CD4-positive, alpha-beta T cell treated with Interleukin-2 at 100 ng/mL for 4 hours (primary cell): ENCODE measurements at regions not wholly inside any gene's neighbourhood (a gene's known extent, or its start where the extent isn't known, plus 50 kb on each side); places are given as distances from the start of the nearest gene placed in this dataset.

ENCODE experiments used
- DNase-seq: peaks from one replicate; pipeline ENCODE4 v3.0.0-alpha.2; 2020; ENCODE audit warnings: low spot score

DNA sequence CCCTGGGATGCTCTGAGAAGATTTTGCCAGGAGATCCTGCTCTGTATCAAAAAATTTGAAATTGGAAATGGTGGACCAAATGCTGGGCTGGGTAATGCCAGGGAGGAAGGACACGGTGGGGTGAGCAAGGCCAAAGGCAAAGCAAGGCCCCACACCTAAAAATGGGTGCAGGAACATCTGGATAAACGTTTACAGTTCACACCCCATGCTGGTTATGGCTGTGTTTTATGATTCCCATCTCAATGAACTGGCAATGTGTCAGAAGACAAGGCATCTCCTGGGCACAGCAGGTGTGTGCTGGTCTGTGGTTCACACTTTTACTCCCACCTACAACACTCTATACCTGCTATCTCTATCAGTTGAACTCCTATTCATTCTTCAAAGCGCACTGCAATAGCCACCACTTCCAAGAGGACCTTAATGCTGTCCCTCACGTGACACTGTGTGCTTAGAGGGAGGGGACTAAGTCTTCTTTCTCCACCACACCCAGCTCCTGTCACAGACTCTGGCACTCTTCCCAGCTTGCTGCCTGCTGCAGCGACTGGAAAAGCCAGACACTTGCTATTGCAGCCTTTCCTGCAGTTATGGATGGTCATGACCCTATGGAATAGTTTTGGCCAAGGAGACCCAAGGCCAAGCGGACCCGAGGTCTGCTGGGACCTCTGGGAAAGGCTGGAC lies 277.5 kb downstream of the CTTN start:
- no peak for DNase-seq

DNA sequence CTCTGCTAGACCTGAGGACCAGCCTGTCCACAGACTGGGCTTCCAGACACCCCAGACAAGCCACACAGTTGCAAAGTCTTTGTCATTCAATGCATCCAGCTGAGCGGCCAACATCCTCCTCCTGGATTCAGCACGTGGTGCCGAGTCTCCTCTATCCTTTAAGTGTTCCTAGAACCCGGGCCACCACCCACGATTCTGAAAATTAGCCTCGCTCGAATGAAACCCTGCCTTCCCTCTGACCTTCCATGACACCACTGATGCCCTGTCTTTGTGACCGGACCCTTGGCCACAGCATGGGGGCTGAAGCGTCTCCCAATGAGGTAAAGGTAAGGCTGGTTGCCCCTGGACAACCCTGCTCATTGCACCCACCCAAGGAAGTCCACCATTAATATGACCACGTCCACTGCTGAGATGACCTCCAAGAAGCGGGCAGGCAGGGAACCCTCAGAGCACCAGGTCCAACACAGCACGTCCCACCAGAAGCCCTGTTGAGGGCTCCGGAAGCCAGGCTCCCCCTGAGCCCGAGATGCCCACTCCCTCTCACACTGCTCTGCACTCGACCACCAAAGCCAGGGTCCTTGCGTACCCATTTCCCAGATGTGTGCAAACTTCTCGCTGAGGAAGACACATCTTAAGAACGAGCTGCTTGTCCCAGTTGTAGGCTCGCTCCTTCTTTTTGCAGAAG lies 279.0 kb downstream of the CTTN start:
- no peak for DNase-seq

DNA sequence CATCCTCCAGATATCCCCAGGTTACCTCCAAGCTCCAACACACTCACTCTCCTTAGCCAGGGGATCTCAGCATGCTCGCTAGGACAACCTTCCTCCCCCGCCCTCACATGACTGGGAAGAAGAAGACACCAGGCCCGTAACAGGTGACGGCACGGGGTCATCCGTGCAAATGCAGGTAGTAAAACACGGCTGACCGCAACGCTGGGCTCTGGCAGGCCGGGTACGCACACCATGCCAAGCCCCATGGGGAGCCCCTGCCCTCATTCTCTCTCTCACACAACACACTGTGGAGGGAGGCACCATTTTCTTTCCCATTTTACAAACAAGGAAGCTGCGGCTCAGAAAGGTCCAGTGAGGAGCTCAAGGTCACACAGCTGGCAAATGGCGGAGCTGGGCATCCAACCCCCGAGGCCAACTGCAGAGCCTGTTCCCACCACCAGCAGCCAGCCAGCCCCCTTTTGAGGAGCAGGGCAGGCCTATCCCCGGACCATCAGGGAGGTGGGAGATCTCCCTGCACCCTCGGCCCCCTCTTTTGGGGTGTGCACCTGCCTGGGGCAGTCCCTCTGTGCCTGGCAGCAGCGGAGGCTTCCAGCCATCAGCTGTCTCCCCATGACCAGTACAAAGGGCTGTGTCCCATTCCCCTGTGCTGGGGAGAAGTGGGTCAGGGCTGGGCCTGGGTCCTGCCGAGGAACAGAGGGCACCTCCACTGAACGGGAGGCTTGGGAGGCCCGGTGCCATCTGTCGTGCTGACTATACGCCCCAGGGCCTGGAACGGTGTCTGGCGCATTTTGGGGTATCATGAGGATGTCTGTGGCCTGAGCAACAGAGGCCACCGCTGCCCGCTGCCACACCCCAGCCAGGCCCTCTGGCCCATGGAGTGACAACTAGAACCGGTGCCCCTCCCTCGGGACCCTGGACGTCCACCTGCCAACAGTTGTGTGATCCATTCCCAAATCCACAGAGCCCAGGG lies 280.9 kb downstream of the CTTN start:
- no peak for DNase-seq

DNA sequence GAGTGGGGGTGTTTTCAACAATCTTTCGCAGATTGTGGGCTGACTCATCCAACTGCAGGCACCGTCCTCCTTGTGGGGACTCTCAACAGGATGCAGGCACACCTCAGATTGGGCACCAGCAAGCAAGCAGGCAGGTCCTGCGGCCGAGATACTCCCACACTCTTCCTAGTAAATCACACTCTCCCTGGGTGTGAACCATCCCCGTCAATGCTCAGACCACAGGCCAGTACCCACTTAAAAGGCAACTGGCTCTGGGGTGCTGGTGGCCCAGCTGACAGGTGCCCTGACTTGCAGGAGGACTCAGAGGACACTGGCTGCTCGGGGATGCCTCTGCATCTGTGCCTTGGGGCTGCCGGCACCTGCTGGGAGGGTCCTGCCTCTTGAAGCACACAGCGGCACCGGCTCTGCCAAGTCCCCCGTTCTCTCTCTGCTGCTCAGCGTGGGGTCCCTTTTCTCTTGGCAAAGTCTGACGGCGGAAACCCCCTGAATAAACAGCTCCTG lies 282.5 kb downstream of the CTTN start:
- no peak for DNase-seq

- DNase-seq = no peak
These were observed 283.7 kb downstream of the CTTN start for GRCh38 chr11:70682056-70682455.

DNA sequence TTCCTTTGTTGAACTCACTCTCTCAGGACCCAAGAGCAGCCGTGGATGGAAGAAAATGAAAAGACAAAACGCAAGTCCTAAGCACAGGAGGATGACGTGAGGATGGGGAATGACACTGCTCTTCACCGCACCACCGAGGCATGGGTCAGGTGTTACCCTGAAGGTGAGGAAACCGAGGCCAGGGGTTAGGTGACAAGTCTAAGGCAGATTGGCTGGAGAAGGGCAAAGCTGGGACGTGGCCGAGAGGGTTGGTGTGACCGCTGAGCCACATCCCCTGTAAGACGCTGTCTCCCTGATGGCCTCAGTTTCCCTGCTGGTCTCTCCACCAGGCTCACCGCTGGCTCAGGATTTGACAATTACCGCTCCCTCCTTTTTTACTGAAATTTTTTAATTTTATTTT lies 284.4 kb downstream of the CTTN start:
- no peak for DNase-seq

- DNase-seq = no peak
These were observed 289.4 kb downstream of the CTTN start for GRCh38 chr11:70687716-70688115.

DNA sequence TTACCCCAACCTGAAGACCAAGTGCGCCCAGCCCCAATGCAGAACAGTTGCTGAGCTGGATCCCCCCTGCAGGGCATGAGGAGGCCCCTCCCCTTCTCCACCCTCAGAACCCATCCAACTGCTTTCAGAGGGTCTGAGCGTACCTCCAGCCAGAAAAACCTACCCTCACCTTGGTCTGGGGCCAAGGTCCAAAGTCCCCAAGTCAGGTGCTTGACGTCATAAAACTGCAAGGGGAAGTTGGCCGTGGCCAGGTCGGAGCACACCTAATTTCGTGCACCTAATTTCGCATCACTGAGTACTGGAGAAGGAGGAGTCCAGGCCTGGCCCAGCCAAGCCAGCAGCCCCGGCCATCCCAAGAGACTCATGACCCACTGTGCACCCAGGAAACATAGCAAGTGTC lies 289.8 kb downstream of the CTTN start:
- DNase-seq = no peak

GRCh38 chr11:70689764-70690163 lies 291.4 kb downstream of the CTTN start:
- no peak for DNase-seq

DNA sequence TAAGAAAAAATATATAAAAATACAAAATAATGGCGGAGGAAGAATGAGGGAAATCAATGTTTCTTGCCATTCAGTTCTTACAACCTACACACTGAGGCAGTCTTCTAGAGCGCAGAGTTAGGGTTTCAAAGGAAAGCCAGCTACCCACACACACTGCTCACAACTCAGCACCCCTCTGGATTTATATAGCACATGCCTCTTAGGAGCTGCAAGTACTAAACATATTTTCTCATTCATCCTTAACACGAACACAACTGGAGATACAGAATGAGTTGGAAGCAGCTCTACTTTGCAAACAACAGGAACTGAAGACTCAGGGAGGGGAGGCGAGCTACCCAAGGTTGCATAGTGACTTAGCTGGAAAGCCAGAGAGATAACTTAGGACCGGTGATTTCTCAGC lies 293.8 kb downstream of the CTTN start:
- no peak for DNase-seq

- DNase-seq = no peak
These were observed 296.0 kb downstream of the CTTN start for GRCh38 chr11:70694371-70694770.

DNA sequence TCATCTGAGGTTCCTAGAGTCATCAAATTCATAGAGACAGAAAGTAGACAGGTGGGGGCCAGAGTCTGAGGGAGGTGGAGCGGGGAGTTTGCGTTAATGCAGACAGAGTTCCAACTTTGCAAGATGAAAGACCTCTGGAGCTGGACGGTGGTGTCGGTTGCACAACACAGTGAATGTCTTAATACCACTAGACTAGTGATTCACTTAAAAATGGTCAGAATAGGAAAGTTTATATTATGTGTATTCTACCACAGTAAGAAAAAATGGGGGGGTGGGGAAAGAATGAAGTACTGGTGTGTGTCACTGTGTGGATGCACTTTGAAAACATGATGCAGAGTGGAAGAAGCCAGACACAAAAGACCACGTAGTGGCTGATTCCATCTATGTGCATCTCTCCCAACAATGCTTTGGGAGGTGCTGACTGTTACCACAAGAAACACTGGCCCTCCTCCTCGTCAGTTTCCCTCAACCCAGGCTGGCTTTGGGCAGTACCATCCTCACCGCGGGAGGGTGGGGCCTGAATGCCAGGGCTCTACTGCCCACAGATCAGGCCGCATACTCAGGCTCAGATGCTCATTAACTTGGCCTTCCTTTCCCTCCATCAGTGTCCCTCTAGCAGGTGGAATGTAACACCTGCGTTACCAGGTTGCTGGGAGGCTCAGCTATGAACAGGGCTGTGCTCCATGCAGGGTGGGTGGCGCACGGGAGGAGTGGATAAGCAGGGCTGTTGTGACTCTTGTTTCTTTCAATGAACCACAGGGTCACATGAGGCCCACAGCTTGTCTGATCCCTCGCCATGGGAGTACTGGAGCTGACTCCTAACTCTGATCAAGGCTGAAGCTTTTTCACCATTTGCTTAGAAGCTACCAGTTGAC lies 297.0 kb downstream of the CTTN start:
- DNase-seq = no peak

GRCh38 chr11:70696076-70696475 lies 297.7 kb downstream of the CTTN start:
- DNase-seq = no peak

GRCh38 chr11:70696564-70696963 lies 298.2 kb downstream of the CTTN start:
- DNase-seq = no peak

- DNase-seq = no peak
These were observed 299.4 kb downstream of the CTTN start for GRCh38 chr11:70697701-70698100.

DNA sequence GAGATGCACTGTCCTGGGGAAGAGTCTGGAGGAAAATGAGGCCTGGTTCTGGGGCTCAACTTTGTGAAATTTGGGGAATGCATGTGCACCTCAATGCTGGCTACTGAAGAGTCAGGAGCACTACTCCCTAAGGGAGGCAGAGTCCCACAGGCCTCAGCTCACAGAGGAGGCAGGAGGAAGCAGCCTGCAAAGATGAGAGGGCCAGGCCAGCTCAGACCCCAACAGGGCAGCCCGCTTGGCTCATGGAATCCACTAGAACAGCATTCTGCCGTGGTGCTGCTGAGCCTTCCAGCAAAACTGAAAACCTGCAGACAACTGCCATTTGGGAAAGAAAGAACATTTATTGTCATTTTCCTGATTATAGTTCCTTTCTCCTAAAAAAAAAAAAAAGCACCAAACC lies 300.5 kb downstream of the CTTN start:
- DNase-seq = no peak

DNA sequence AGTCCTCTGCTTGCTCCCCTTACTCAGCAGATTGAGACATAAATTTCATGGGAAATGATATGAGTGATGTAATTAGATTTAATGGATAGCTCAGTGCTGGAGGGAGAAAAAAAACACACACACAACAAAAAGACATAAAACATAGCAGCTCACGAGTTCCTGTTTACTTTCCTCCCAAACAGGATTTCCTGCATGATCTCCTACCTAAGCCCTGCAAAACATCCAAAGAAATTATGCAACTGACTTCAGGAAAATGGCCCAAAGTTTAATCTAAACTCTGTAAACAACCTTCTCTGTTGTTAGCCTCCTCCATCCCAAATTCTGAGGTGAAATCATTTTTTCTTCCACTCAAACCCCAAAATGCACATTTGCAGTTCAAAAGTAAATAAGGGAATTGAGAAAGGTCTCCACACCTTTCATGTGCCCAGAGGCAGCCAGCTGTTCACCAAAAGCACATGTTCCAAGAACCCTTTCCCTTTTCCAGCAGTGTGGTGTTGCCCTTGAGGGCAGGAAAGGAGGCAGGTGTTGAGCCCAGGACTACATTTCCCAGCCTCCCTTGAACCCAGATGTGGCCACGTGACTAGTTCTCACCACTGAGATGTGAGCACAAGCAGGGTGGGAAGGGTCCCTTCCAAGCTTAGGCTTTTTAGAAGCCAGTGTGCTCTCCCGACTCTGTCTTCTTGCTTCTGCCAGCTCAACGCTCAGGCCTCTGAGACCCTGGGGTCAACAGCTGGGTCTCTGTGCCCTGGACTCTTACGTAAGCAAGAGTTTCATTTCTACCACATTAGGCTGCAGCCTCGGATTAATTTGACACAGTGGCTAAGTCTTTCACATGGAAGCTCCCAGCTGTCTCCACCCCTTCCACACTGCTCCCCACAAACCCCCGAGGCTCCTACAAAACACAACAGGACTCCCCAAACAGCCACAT lies 301.2 kb downstream of the CTTN start:
- DNase-seq = no peak

DNA sequence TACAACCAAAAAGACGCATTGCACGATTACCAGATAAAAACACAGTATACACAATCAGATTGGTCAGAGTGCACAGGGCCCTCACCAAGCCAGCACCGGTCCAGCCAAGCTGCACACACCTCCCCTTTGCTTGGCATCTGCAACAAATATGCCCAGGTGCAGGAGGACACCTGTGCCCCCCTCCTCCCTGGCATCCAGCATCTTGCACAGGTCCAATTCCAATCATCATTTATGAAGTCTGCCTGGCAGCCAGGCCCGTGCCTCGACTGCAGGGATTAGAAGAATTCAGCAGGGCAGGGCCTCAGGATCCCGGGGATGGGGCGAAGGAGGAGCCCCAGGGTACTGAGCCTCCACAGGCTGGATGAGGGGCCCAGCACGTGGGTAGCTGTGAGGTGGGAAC lies 302.1 kb downstream of the CTTN start:
- DNase-seq = no peak

DNA sequence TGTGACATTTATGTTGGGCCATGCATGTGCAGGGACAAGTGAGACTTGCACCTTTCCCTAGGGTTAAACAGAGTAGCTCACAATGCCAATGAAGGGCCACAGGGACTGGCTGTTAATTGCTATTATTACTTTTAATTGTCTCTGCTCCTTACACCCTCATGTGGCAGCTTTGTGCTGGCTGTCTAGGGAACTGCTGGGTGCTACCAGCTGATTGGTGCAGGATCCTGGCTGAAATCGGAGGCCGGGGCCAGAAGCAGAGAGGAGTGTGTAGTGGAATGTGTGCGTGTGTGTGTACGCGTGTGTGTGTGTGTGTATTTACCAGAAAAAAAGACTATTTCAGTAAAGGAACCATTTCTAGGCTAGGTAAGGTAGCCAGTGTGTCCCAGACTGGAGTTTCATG lies 302.5 kb downstream of the CTTN start:
- no peak for DNase-seq

- no peak for DNase-seq
These were observed 303.8 kb downstream of the CTTN start for GRCh38 chr11:70702040-70702648.
